Activated CD8-positive, alpha-beta memory T cell treated with anti-CD3 and anti-CD28 coated beads, Interleukin-2, amount 50 U/mL, for 1 hour (primary cell): ENCODE measurements at regions not wholly inside any gene's neighbourhood (a gene's known extent, or its start where the extent isn't known, plus 50 kb on each side); places are given as distances from the start of the nearest gene placed in this dataset.

Source experiments
- DNase-seq: peaks from one replicate; pipeline ENCODE4 v3.0.0-alpha.2; 2020; ENCODE audit errors: extremely low read depth

- no peak for DNase-seq
Measured at GRCh38 chr1:48164571-48164970, 57.9 kb upstream of the SLC5A9 start.

GRCh38 chr1:48160486-48161132, 61.9 kb upstream of the SLC5A9 start:
- DNase-seq, result no peak

GRCh38 chr1:48139275-48139674, 83.2 kb upstream of the SLC5A9 start:
- DNase-seq, result no peak

GRCh38 chr1:48127735-48128685, 94.5 kb upstream of the SLC5A9 start:
- no peak for DNase-seq

- DNase-seq, result no peak
Measured at GRCh38 chr1:48123647-48124046, 98.9 kb upstream of the SLC5A9 start.

- DNase-seq, result no peak
Measured at GRCh38 chr1:48121955-48122354, 100.6 kb upstream of the SLC5A9 start.

GRCh38 chr1:48120621-48121020, 101.9 kb upstream of the SLC5A9 start:
- DNase-seq, result no peak

GRCh38 chr1:48115835-48116234, 106.7 kb upstream of the SLC5A9 start:
- no peak for DNase-seq

GRCh38 chr1:48114596-48115382, 107.7 kb upstream of the SLC5A9 start:
- no peak for DNase-seq

GRCh38 chr1:48109390-48110013, 112.3 kb upstream of the TRABD2B start:
- DNase-seq, result no peak

- DNase-seq, result no peak
Measured at GRCh38 chr1:48107516-48107915, 110.3 kb upstream of the TRABD2B start.

- no peak for DNase-seq
Measured at GRCh38 chr1:48106049-48106448, 108.9 kb upstream of the TRABD2B start.

- DNase-seq, result no peak
Measured at GRCh38 chr1:48105165-48105564, 108.0 kb upstream of the TRABD2B start.

- DNase-seq, result no peak
Measured at GRCh38 chr1:48103495-48103894, 106.3 kb upstream of the TRABD2B start.

GRCh38 chr1:48102766-48103165, 105.6 kb upstream of the TRABD2B start:
- no peak for DNase-seq

GRCh38 chr1:48099072-48099773, 102.0 kb upstream of the TRABD2B start:
- no peak for DNase-seq

GRCh38 chr1:48093696-48094528, 96.7 kb upstream of the TRABD2B start:
- DNase-seq, result peak; percentile 19

- no peak for DNase-seq
Measured at GRCh38 chr1:48093147-48093546, 96.0 kb upstream of the TRABD2B start.

GRCh38 chr1:48092401-48092800, 95.2 kb upstream of the TRABD2B start:
- DNase-seq, result no peak

GRCh38 chr1:48089356-48089891, 92.2 kb upstream of the TRABD2B start:
- DNase-seq, result no peak
